Skeletal muscle satellite cell (primary cell): ENCODE measurements at regions not wholly inside any gene's neighbourhood (a gene's known extent, or its start where the extent isn't known, plus 50 kb on each side); places are given as distances from the start of the nearest gene placed in this dataset.
"Not testable (repeated sequence)": the region's sequence is repeated elsewhere in the genome, so short reads cannot be mapped to it uniquely, and the experiment has no call there.

Experiments used
- H3K27me3 ChIP-seq: 2 replicates; pipeline ENCODE4 v1.7.0; 2013; ENCODE audit warnings: low read length; ENCODE audit not compliant: control insufficient read depth, insufficient read depth
- H3K36me3 ChIP-seq: 2 replicates; pipeline ENCODE4 v1.7.0; 2013; ENCODE audit warnings: mild to moderate bottlenecking, control low read depth, low read length; ENCODE audit not compliant: insufficient read depth
- H3K4me1 ChIP-seq: 2 replicates; pipeline ENCODE4 v1.7.0; 2013; ENCODE audit warnings: low read length; ENCODE audit not compliant: control insufficient read depth, insufficient read depth
- H3K4me2 ChIP-seq: 2 replicates; pipeline ENCODE4 v1.7.0; 2013; ENCODE audit warnings: mild to moderate bottlenecking, low read length
- H3K4me3 ChIP-seq: 2 replicates; pipeline ENCODE4 v1.7.0; 2013; ENCODE audit warnings: low read length
- H3K9ac ChIP-seq: 2 replicates; pipeline ENCODE4 v1.7.0; 2013; ENCODE audit warnings: mild to moderate bottlenecking, low read depth, low read length, moderate library complexity
- H3K9me3 ChIP-seq: replicated peaks from 2 replicates; pipeline ENCODE4 v1.7.0; 2013; ENCODE audit warnings: mild to moderate bottlenecking, control low read depth, low read length

DNA sequence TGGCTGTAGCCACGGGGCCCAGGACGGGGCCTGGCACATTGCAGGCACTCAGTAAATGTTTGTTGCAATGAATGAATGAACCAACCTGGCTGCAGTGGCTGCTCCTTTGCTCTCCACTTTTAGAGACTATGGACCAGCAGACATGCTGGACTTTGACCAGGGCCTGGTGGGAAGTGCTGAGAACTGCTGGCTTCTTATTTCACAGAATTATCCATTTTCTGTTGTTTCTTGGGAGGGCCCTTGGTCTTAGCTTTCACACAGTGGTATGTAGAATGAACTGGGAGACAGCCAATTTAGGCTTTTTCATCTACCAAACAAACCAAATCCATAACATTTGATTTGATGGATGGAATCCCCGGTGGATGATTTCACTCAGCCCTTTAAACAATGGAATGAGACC is 78.0 kb upstream of the LHFPL2 start:
- H3K4me2 ChIP-seq, result no peak overlapping the region

DNA sequence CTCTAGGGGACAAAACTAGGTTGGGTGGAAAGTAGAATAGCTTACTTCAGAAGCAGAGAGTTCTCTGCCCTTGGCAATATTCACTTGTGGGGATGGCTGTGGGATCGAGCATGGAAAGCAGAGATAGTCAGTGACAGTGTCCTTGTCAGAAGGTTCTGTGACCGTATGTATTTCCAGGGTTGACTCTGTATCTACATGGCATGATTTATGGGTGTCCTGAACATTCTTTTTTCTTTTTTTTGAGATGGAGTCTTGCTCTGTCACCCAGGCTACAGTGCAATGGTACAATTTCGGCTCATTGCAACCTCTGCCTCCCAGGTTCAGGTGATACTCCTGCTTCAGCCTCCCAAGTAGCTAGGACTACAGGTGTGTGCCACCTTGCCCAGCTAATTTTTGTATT is 77.4 kb upstream of the LHFPL2 start:
- Histone ChIP-seq H3K9ac (no peak overlapping the region), H3K4me2 (no peak overlapping the region), H3K4me1 (peaks cover 2% of the 10 kb centered on the region), H3K27me3 (no peaks in the 10 kb centered on the region), H3K4me3 (no peak overlapping the region), H3K9me3 (no peaks in the 10 kb centered on the region), H3K36me3 (no peaks in the 10 kb centered on the region)

More for the DNA sequence above, 78.0 kb upstream of the LHFPL2 start:
- no peaks in the 10 kb centered on the region for H3K4me1 ChIP-seq
- no peaks in the 10 kb centered on the region for H3K36me3 ChIP-seq
- no peaks in the 10 kb centered on the region for H3K9me3 ChIP-seq
- H3K4me3 ChIP-seq, result no peak overlapping the region
- H3K27me3 ChIP-seq, result no peaks in the 10 kb centered on the region
- no peak overlapping the region for H3K9ac ChIP-seq

DNA sequence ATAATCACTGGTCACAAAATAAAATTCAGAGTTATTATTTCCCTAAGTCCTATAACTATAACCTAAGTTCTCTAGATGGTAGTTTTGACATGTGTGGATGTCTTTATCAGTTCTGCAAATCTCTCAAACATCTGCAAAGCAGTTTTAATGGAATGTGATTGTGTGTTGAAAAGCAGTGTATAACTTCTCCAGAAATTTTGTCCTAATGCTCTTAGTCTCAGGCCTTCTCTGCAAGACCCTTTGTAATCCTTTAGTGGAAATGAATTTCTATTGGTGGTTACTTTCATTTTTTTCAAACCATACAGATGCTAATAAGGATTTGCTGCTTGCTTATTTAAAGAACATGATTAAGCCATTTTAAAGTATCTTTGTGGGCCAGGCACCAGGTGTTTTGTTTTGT is 75.5 kb upstream of the LHFPL2 start:
- Histone ChIP-seq H3K9ac (no peak overlapping the region), H3K4me2 (no peak overlapping the region), H3K4me3 (no peak overlapping the region), H3K4me1 (peaks cover 9% of the 10 kb centered on the region), H3K36me3 (no peaks in the 10 kb centered on the region), H3K27me3 (no peaks in the 10 kb centered on the region), H3K9me3 (no peaks in the 10 kb centered on the region)

DNA sequence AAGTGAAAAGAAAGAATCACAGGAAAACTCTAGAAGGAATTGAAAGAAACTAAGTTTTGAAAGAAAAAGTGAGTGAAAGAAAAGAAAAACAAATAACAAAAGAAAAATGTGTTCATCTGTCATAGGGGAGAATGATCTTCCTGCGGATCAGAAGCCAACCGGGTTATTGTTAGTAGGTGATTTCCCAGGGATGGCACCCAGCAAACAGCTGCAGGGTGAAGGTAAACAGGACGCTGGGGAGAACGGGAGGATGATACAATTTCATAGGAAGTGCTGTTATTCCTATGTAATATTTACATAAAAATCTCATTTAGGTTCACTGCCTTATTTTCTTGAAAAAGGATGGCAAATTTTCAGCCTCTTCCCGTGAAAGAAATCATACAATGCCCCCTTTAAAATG is 72.4 kb upstream of the LHFPL2 start:
- Histone ChIP-seq H3K4me1 (peaks cover 23% of the 10 kb centered on the region), H3K36me3 (no peaks in the 10 kb centered on the region), H3K9ac (no peak overlapping the region), H3K4me2 (no peak overlapping the region), H3K4me3 (no peak overlapping the region), H3K9me3 (no peaks in the 10 kb centered on the region), H3K27me3 (no peaks in the 10 kb centered on the region)

DNA sequence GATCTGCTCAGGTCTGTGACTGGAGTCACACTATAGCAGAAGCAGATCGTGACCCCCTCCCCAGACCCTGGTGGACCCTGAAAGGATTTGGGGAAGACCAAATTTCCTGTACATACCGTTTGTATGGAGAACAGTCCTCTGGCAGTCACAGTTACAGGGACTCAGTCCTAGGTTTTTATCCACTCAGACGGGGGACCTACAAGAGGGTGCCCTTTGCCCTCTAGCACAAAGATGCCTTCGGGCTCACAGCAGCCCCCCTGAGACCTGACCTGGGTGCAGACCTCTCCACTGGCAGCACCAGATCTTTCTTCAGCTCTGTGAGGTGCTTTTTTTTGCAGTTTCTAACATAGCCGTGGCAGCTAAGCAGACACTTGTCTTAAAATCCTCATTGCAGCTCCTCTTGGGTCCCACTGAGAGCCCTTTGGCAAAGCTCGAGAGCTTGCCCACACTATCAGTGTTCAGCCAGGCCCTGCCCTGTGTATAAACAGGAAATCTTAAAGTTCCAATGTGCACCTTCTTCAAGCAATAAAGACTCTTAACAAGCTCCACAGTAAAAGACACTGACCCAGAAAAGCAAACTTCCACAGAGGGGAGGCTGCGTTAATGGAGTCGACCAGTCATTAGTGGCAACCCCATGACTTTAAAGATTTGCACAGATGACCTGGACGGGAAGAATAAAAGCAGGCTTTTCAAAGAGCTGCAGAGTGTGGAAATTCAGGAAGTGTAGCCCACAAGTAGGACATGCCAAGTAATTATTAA is 71.8 kb upstream of the LHFPL2 start:
- H3K4me2 ChIP-seq, result no peak overlapping the region
- peaks cover 25% of the 10 kb centered on the region for H3K4me1 ChIP-seq
- H3K4me3 ChIP-seq, result no peak overlapping the region
- H3K27me3 ChIP-seq, result no peaks in the 10 kb centered on the region
- no peaks in the 10 kb centered on the region for H3K36me3 ChIP-seq
- H3K9me3 ChIP-seq, result no peaks in the 10 kb centered on the region
- H3K9ac ChIP-seq, result no peak overlapping the region

DNA sequence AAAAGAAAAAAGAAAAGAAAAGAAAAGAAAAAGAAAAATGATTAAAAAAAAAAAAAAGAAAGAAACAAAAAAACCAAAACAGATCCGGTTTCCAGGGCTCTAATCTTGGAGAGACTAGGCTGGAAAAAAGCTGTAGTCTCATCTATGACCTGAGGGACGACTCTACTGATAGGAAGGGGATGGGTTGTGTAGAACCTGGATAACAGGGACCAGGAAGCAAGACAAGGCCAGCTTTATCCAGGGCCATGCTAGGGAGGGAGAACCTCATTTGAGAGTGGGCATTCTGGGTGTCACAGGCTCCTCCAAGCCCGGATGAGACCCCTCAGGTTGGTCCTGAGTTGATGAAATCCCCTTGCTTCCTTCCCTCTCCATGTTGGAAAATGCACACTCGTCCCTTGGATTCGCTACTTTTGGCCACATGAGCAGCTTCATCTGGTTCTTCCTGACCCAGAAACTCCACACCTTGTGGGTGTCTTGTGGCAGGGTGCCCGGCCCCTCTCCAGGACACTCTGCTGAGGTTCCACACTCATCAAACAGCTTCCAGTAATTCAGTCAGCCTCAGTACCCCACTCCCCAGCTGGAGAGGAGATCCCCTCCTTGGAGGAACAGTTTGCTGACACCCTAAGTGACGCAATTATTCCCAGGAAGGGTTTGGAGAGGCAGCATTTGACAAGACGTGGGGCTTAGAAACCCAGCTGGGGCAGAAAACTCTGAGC is 71.1 kb upstream of the LHFPL2 start:
- no peak overlapping the region for H3K4me2 ChIP-seq
- H3K9ac ChIP-seq, result no peak overlapping the region

DNA sequence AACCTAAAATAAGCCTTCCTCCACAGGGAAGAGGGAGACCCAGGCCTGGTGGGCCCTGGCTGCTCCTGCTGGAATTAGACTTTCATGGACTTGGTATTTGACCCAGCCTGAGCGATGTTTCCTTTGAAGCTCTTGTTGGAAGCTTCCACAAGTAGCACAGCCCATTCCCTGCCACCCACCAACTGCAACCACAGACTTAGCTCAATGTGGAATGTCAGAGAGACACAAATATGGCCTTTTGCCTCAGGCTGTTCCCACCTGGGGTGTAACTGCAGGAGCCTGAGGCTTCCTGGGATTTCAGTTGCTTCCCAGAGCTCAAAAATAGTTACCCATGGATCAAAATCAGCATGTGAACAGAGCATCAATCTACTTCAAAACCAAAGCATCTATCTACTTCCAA is 70.3 kb upstream of the LHFPL2 start:
- Histone ChIP-seq H3K9me3 (no peaks in the 10 kb centered on the region), H3K4me1 (peaks cover 25% of the 10 kb centered on the region), H3K9ac (no peak overlapping the region), H3K4me3 (no peak overlapping the region), H3K36me3 (no peaks in the 10 kb centered on the region), H3K27me3 (no peaks in the 10 kb centered on the region), H3K4me2 (no peak overlapping the region)

More for the DNA sequence above, 71.1 kb upstream of the LHFPL2 start:
- H3K9me3 ChIP-seq, result no peaks in the 10 kb centered on the region
- H3K36me3 ChIP-seq, result no peaks in the 10 kb centered on the region
- H3K27me3 ChIP-seq, result no peaks in the 10 kb centered on the region
- no peak overlapping the region for H3K4me3 ChIP-seq
- peaks cover 25% of the 10 kb centered on the region for H3K4me1 ChIP-seq

DNA sequence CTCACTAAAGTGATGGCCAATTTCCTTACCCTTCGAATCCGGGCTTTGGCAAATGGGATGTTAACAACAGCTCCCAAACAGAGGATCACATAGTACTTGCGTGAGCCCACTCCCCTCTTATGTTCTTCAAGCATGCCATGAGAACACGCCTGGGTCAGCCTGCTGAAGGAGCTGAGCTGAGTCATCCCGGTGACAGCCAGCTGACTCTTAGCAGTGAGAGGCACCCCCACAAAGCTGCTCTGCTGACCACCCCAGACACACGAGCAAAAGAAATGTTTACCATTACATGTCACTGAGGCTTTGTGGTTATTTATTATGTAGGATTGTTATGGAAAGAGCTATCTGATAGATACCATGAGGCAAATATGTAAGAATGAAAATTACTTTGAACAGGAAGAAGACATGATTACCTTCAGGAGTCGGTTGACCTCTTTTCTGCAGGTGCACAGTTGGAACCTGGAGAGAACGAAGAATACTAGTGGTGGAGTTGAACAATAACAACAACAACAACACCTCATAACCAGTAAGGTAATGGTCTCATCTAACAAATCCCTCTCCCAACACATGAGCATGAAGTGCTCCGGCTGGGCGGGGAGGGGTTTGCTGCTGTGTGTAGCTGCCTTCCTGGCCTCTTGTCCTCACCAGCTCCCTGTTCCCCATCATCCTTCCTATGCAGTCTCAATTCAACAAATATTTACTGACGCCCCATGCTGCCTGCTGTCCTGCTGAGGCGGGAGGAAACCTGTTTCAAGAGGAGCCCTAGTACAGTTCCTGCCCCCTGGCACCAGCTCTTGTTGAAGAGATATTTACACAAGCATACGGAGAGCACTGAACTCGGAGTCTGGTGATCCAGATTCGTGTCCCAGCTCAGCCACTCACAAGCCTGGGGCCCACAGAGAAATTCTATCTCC is 69.4 kb upstream of the LHFPL2 start:
- Histone ChIP-seq H3K4me1 (peaks cover 25% of the 10 kb centered on the region), H3K36me3 (no peaks in the 10 kb centered on the region), H3K9ac (no peak overlapping the region), H3K4me3 (no peak overlapping the region), H3K9me3 (no peaks in the 10 kb centered on the region), H3K4me2 (no peak overlapping the region), H3K27me3 (no peaks in the 10 kb centered on the region)

DNA sequence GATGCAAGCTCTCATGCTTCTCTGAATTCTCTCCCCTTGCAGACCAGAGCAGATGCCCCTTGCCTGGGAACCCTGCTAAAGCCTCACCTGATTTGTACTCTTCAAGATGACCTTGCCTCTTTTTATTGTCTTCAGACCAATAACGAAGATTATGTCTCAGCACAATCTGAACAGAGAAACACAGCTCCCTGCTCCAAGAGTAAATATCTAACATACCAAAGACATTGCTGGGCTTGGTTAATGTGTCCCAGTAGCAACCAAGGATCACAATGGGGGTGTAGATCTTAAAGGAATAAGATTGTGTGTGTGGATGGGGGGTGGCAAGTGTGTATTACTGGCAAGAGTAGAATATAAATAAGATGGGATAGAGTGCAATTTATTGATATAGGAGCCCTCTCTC is 67.6 kb upstream of the LHFPL2 start:
- Histone ChIP-seq H3K4me3 (no peak overlapping the region), H3K36me3 (no peaks in the 10 kb centered on the region), H3K27me3 (no peaks in the 10 kb centered on the region), H3K4me2 (no peak overlapping the region), H3K4me1 (peaks cover 25% of the 10 kb centered on the region), H3K9ac (no peak overlapping the region), H3K9me3 (no peaks in the 10 kb centered on the region)

DNA sequence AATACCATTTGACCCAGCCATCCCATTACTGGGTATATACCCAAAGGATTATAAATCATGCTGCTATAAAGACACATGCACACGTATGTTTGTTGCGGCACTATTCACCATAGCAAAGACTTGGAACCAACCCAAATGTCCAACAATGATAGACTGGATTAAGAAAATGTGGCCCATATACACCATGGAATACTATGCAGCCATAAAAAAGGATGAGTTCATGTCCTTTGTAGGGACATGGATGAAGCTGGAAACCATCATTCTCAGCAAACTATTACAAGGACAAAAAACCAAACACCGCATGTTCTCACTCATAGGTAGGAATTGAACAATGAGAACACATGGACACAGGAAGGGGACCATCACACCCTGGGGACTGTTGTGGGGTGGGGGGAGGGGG is 66.8 kb upstream of the LHFPL2 start:
- H3K9ac ChIP-seq, H3K27me3 ChIP-seq, H3K9me3 ChIP-seq, H3K36me3 ChIP-seq, H3K4me3 ChIP-seq, H3K4me2 ChIP-seq: not testable (repeated sequence)
- H3K4me1 ChIP-seq, result peaks cover 17% of the 10 kb centered on the region

DNA sequence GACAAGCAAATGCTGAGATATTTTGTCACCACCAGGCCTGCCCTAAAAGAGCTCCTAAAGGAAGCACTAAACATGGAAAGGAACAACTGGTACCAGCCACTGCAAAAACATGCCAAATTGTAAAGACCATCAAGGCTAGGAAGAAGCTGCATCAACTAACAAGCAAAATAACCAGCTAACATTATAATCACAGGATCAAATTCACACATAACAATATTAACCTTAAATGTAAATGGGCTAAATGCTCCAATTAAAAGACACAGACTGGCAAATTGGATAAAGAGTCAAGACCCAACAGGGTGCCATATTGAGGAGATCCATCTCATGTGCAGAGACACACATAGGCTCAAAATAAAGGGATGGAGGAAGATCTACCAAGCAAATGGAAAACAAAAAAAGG is 63.1 kb upstream of the LHFPL2 start:
- not testable (repeated sequence) for H3K4me1 ChIP-seq, H3K4me2 ChIP-seq, H3K36me3 ChIP-seq, H3K9me3 ChIP-seq, H3K27me3 ChIP-seq, H3K4me3 ChIP-seq, H3K9ac ChIP-seq
